ENCODE measurements at regions not wholly inside any gene's neighbourhood (a gene's known extent, or its start where the extent isn't known, plus 50 kb on each side); places are given as distances from the start of the nearest gene placed in this dataset.

- TF ChIP-seq REST (IDR thresholded peaks at IDR 0.05; ENCODE audit: low read depth), result no peak
- no peak for TF ChIP-seq SIN3A (IDR thresholded peaks at IDR 0.05; ENCODE audit: low read depth)
- no peak for TF ChIP-seq MAX (IDR thresholded peaks at IDR 0.05)
- no peak for TF ChIP-seq EZH2phosphoT487 (IDR thresholded peaks at IDR 0.05; ENCODE audit: borderline replicate concordance)
- TF ChIP-seq ZNF274 (IDR thresholded peaks at IDR 0.05; ENCODE audit: low read depth, low read length), result no peak
These were observed 404.1 kb downstream of the RAPGEF2 start (continued) for GRCh38 chr4:159506801-159507517.

- ChIA-PET CTCF (no interaction called here), POLR2A (no interaction called here), RAD21 (ENCODE audit: low non-redundant PET in 1 of 2, low total read pairs in 2 of 2, uncharacterized antibody in 2 of 2, unreplicated experiment in 2 of 2) (no interaction called here)
- Histone ChIP-seq H4K20me1 (ENCODE audit: insufficient read depth) (no peaks in the 10 kb centered on the region), H3K9me2 (ENCODE audit: insufficient read depth) (0 out of 2 replicates have a peak, but pooled peaks cover 3% of the 10 kb centered on the region), H3K4me1 (ENCODE audit: control insufficient read depth in 1 of 2, insufficient read depth in 2 of 2, low read length in 2 of 2) (no peaks in the 10 kb centered on the region), H3K27me3 (ENCODE audit: insufficient read depth, low read length) (no peaks in the 10 kb centered on the region), H3K36me3 (ENCODE audit: control insufficient read depth in 1 of 2, insufficient read depth in 2 of 2, low read length in 2 of 2) (no peaks in the 10 kb centered on the region), H3K27ac (ENCODE audit: low read depth, low read length) (no peak overlapping the region), H3K79me2 (ENCODE audit: insufficient read depth, low read length) (no peaks in the 10 kb centered on the region), H2AFZ (ENCODE audit: low read depth, low read length, poor library complexity, severe bottlenecking) (no peak overlapping the region), H3K9me3 (ENCODE audit: control insufficient read depth in 1 of 2, insufficient read depth in 1 of 2, low read depth in 1 of 2, low read length in 2 of 2) (no peaks in the 10 kb centered on the region), H3K9ac (ENCODE audit: low read length) (no peak overlapping the region), H3K4me3 (replicated peaks in 1 of 2; ENCODE audit: low read depth in 1 of 2, low read length in 2 of 2) (no peak overlapping the region), H3K4me2 (ENCODE audit: low read length) (no peak overlapping the region)
- intact Hi-C loops (cut with micrococcal nuclease), result no loop called here
- no TSS peak for BruUV-seq (replicated peaks)
- no peak for DNase-seq (ENCODE audit: low read depth, low spot score)
- ATAC-seq, result no peak
- TF ChIP-seq EZH2 (IDR thresholded peaks at IDR 0.05), result no peak
- TF ChIP-seq YY1 (IDR thresholded peaks at IDR 0.05; ENCODE audit: extremely low read depth, insufficient replicate concordance, low read depth, low read length), result no peak
- TF ChIP-seq SP1 (IDR thresholded peaks at IDR 0.05; ENCODE audit: low read depth), result no peak
- no peak for TF ChIP-seq JUND (IDR thresholded peaks at IDR 0.05)
- no peak for TF ChIP-seq CTCF (IDR thresholded peaks at IDR 0.05 in 2 of 3, conservative IDR thresholded peaks at IDR 0.05 in 1 of 3; ENCODE audit: borderline replicate concordance in 1 of 3, insufficient read depth in 1 of 3, low read depth in 2 of 3, low read length in 2 of 3)
- no peak for TF ChIP-seq TCF7L2 (IDR thresholded peaks at IDR 0.05; ENCODE audit: borderline replicate concordance, extremely low read depth, insufficient read depth, insufficient read length)
- TF ChIP-seq FOSL1 (IDR thresholded peaks at IDR 0.05; ENCODE audit: low read depth), result no peak
- TF ChIP-seq CEBPB (IDR thresholded peaks at IDR 0.05; ENCODE audit: low read depth), result no peak
- TF ChIP-seq CBX3 (IDR thresholded peaks at IDR 0.05; ENCODE audit: low read depth), result no peak
- no peak for TF ChIP-seq ZBTB33 (IDR thresholded peaks at IDR 0.05; ENCODE audit: extremely low read depth, insufficient replicate concordance, low read length)
- TF ChIP-seq MAX (IDR thresholded peaks at IDR 0.05), result no peak
- no peak for TF ChIP-seq POLR2A (IDR thresholded peaks at IDR 0.05; ENCODE audit: borderline replicate concordance, extremely low read depth, insufficient read depth, insufficient read length)
- TF ChIP-seq SRF (IDR thresholded peaks at IDR 0.05; ENCODE audit: low read depth), result no peak
These were observed 406.1 kb downstream of the RAPGEF2 start for GRCh38 chr4:159508917-159509500.

All from HCT116 (cell line).